COLO668 (cell line): ENCODE measurements at regions not wholly inside any gene's neighbourhood (a gene's known extent, or its start where the extent isn't known, plus 50 kb on each side); places are given as distances from the start of the nearest gene placed in this dataset.

ENCODE experiments used
- DNase-seq: peaks from one replicate; lab custom pipeline; 2025; ENCODE audit not compliant: unreplicated experiment; lab: John Stamatoyannopoulos, UW

- no peak for DNase-seq
Observed at GRCh38 chr6:126738146-126738545, 380.3 kb upstream of the RSPO3 start.

- DNase-seq: no peak
Observed at GRCh38 chr6:126738641-126739040, 379.8 kb upstream of the RSPO3 start.

- no peak for DNase-seq
Observed at GRCh38 chr6:126743076-126743475, 375.4 kb upstream of the RSPO3 start.

- DNase-seq: no peak
Observed at GRCh38 chr6:126747728-126748540, 370.5 kb upstream of the RSPO3 start.

- DNase-seq: no peak
Observed at GRCh38 chr6:126753606-126754005, 364.9 kb upstream of the RSPO3 start.

- DNase-seq: no peak
Observed at GRCh38 chr6:126761854-126762253, 356.6 kb upstream of the RSPO3 start.

- no peak for DNase-seq
Observed at GRCh38 chr6:126764104-126764503, 354.4 kb upstream of the RSPO3 start.

- DNase-seq: no peak
Observed at GRCh38 chr6:126764671-126765070, 353.8 kb upstream of the RSPO3 start.

- DNase-seq: no peak
Observed at GRCh38 chr6:126766820-126767219, 351.7 kb upstream of the RSPO3 start.

GRCh38 chr6:126767711-126768110, 350.8 kb upstream of the RSPO3 start:
- DNase-seq: no peak

GRCh38 chr6:126770176-126770575, 348.3 kb upstream of the RSPO3 start:
- DNase-seq: no peak

- no peak for DNase-seq
Observed at GRCh38 chr6:126773112-126773805, 345.2 kb upstream of the RSPO3 start.

- DNase-seq: no peak
Observed at GRCh38 chr6:126779331-126779730, 339.1 kb upstream of the RSPO3 start.

GRCh38 chr6:126781582-126781981, 336.9 kb upstream of the RSPO3 start:
- DNase-seq: no peak

GRCh38 chr6:126784161-126784790, 334.2 kb upstream of the RSPO3 start:
- DNase-seq: no peak

GRCh38 chr6:126786262-126786661, 332.2 kb upstream of the RSPO3 start:
- DNase-seq: no peak

GRCh38 chr6:126787635-126788034, 330.8 kb upstream of the RSPO3 start:
- no peak for DNase-seq

- no peak for DNase-seq
Observed at GRCh38 chr6:126788861-126789365, 329.6 kb upstream of the RSPO3 start.

GRCh38 chr6:126792340-126793085, 326.0 kb upstream of the RSPO3 start:
- DNase-seq: no peak

- DNase-seq: no peak
Observed at GRCh38 chr6:126795161-126795560, 323.3 kb upstream of the RSPO3 start.

- no peak for DNase-seq
Observed at GRCh38 chr6:126797981-126798380, 320.5 kb upstream of the RSPO3 start.
